NB4 (cell line): ENCODE measurements at regions not wholly inside any gene's neighbourhood (a gene's known extent, or its start where the extent isn't known, plus 50 kb on each side); places are given as distances from the start of the nearest gene placed in this dataset.

Experiments used
- CTCF ChIP-seq: IDR thresholded peaks from one replicate; pipeline ENCODE4 v1.5.1; 2012; ENCODE audit warnings: low read depth, low read length
- MAX ChIP-seq: IDR thresholded peaks from 2 replicates; pipeline ENCODE4 v1.6.1; 2011; ENCODE audit warnings: low read depth, low read length
- MYC ChIP-seq: IDR thresholded peaks from 2 replicates; pipeline ENCODE4 v1.6.1; 2011; ENCODE audit warnings: low read depth, low read length
- POLR2A ChIP-seq: IDR thresholded peaks from 2 replicates; pipeline ENCODE4 v1.6.1; 2011; ENCODE audit warnings: mild to moderate bottlenecking; ENCODE audit not compliant: insufficient read length; ENCODE audit errors: extremely low read depth

GRCh38 chr11:90536301-90536700 lies 313.5 kb upstream of the CHORDC1 start:
- TF ChIP-seq CTCF: no peak
- TF ChIP-seq POLR2A: no peak
- TF ChIP-seq MAX: no peak
- no peak for TF ChIP-seq MYC
